GM12878 (cell line): ENCODE measurements at regions not wholly inside any gene's neighbourhood (a gene's known extent, or its start where the extent isn't known, plus 50 kb on each side); places are given as distances from the start of the nearest gene placed in this dataset.

ENCODE experiments used
- ATAC-seq: fragments of 200-7000 bp; cut with Tn5 transposase; 3 replicates; pipeline ENCODE4 v1.9.1; 2020; ENCODE audit warnings: mild to moderate bottlenecking, moderate library complexity
- BruUV-seq: library from RNA; stranded (reverse); fragments of 400-500 nt; replicated peaks from 2 replicates; lab custom pipeline; 2021; lab: Mats Ljungman, UMichigan
- CTCF ChIA-PET: fragments of 300-600 bp; sonication (Branson Sonifier 250); formaldehyde crosslinking; extraction: SDS; loops from one replicate; lab custom pipeline; 2021; ENCODE audit warnings: inconsistent platforms; lab: Yijun Ruan, JAX
- POLR2A ChIA-PET: fragments of 350-600 bp; formaldehyde crosslinking; extraction: SDS; loops from one replicate; lab custom pipeline; 2021; ENCODE audit warnings: inconsistent platforms; lab: Charles Lee
- RAD21 ChIA-PET: fragments of 300-600 bp; sonication (Branson Sonifier 250); formaldehyde crosslinking; loops from one replicate; lab custom pipeline; 2023; ENCODE audit warnings: antibody characterized with exemption; ENCODE audit not compliant: unreplicated experiment; lab: Charles Lee
- SMC1A ChIA-PET: fragments of 300-600 bp; sonication (Branson Sonifier 250); formaldehyde crosslinking; loops from one replicate; lab custom pipeline; 2023; ENCODE audit not compliant: unreplicated experiment, uncharacterized antibody; lab: Charles Lee
- DNase-seq: peaks from one replicate; pipeline ENCODE4 v3.0.0-alpha.2; 2011; ENCODE audit warnings: low read depth, low spot score
- FAIRE-seq: peaks from 3 replicates; lab custom pipeline; 2011; peaks lifted over from hg19 to GRCh38; lab: Jason Lieb, UNC
- H2AFZ ChIP-seq: 2 replicates; pipeline ENCODE4 v1.6.0; 2011; ENCODE audit warnings: low read depth, low read length, control low read depth; ENCODE audit not compliant: control insufficient read depth
- H3K27ac ChIP-seq: 2 replicates; pipeline ENCODE4 v1.5.1; 2011; ENCODE audit warnings: control low read depth; ENCODE audit not compliant: control insufficient read depth, insufficient read depth
- H3K27me3 ChIP-seq, 2 experiments: replicated peaks in 1 of 2; 2 replicates each; pipeline versions ENCODE4 v1.6.0 to v1.6.1; 2011; ENCODE audit warnings: low read length in 1 of 2; ENCODE audit not compliant: control insufficient read depth in 2 of 2, insufficient read depth in 2 of 2
- H3K36me3 ChIP-seq, 2 experiments: 2 replicates each; pipeline ENCODE4 v1.5.1; 2011; ENCODE audit warnings: low read length in 1 of 2; ENCODE audit not compliant: control insufficient read depth in 2 of 2, insufficient read depth in 2 of 2
- H3K4me1 ChIP-seq: 2 replicates; pipeline ENCODE4 v1.6.1; 2011; ENCODE audit warnings: mild to moderate bottlenecking, low read length, moderate library complexity, mixed read lengths; ENCODE audit not compliant: control insufficient read depth, insufficient read depth
- H3K4me2 ChIP-seq: 2 replicates; pipeline ENCODE4 v1.6.0; 2011; ENCODE audit warnings: control low read depth; ENCODE audit not compliant: control insufficient read depth, insufficient read depth
- H3K4me3 ChIP-seq: fragments of 200-600 bp; sonication (generic); 2 replicates; pipeline ENCODE4 v1.5.1; 2016
- H3K79me2 ChIP-seq: 2 replicates; pipeline ENCODE4 v1.6.0; 2011; ENCODE audit warnings: low read length; ENCODE audit not compliant: control insufficient read depth, insufficient read depth
- H3K9ac ChIP-seq: 2 replicates; pipeline ENCODE4 v1.8.0; 2011; ENCODE audit warnings: low read length, control low read depth, mixed read lengths; ENCODE audit not compliant: control insufficient read depth, insufficient read depth
- H3K9me3 ChIP-seq: replicated peaks from 3 replicates; pipeline ENCODE4 v1.5.1; 2011; ENCODE audit warnings: mild to moderate bottlenecking, low read length; ENCODE audit not compliant: control insufficient read depth, insufficient read depth
- H4K20me1 ChIP-seq: 2 replicates; pipeline ENCODE4 v1.6.0; 2011; ENCODE audit not compliant: control insufficient read depth, insufficient read depth
- ATF3 ChIP-seq: IDR thresholded peaks from 2 replicates; pipeline ENCODE4 v1.6.1; 2011; ENCODE audit warnings: low read depth, mild to moderate bottlenecking, low read length, moderate library complexity, borderline replicate concordance; ENCODE audit errors: extremely low read depth
- BCL3 ChIP-seq: IDR thresholded peaks from 2 replicates; pipeline ENCODE4 v1.6.1; 2011; ENCODE audit warnings: borderline replicate concordance, low read depth, mild to moderate bottlenecking, moderate library complexity, low read length; ENCODE audit not compliant: insufficient read depth, poor library complexity, severe bottlenecking
- BHLHE40 ChIP-seq, 2 experiments: fragments of 450-650 bp in 1 of 2; IDR thresholded peaks; 2 replicates each; pipeline ENCODE4 v1.6.1; 2011 to 2017; ENCODE audit warnings: low read depth in 2 of 2, borderline replicate concordance in 1 of 2, improper control_type of control experiment in 1 of 2, low read length in 1 of 2, mild to moderate bottlenecking in 1 of 2
- GATAD2B ChIP-seq: fragments of 450-650 bp; conservative IDR thresholded peaks from 2 replicates; pipeline ENCODE4 v1.6.1; 2017; ENCODE audit warnings: low read depth, mild to moderate bottlenecking, moderate library complexity
- HDGF ChIP-seq: fragments of 450-650 bp; IDR thresholded peaks from 2 replicates; pipeline ENCODE4 v1.6.1; 2016; ENCODE audit warnings: antibody characterized with exemption
- KAT2A ChIP-seq: conservative IDR thresholded peaks from 2 replicates; pipeline ENCODE4 v1.6.1; 2011; ENCODE audit warnings: low read depth, low read length; ENCODE audit not compliant: control insufficient read depth
- NR2C2 ChIP-seq: IDR thresholded peaks from 2 replicates; pipeline ENCODE4 v1.6.1; 2011; ENCODE audit warnings: borderline replicate concordance, low read depth; ENCODE audit not compliant: control insufficient read depth, insufficient read length
- NRF1 ChIP-seq: conservative IDR thresholded peaks from 2 replicates; pipeline ENCODE4 v1.6.1; 2011; ENCODE audit warnings: mild to moderate bottlenecking, low read depth, low read length, improper control_type of control experiment
- PKNOX1 ChIP-seq: fragments of 450-650 bp; IDR thresholded peaks from 2 replicates; pipeline ENCODE4 v1.6.1; 2016; ENCODE audit warnings: mild to moderate bottlenecking
- PML ChIP-seq: IDR thresholded peaks from 2 replicates; pipeline ENCODE4 v1.6.1; 2012; ENCODE audit warnings: low read length, inconsistent platforms
- POLR2AphosphoS5 ChIP-seq: IDR thresholded peaks from 2 replicates; pipeline ENCODE4 v1.6.1; 2011; ENCODE audit warnings: mild to moderate bottlenecking, low read length, inconsistent platforms
- YBX1 ChIP-seq: fragments of 450-650 bp; IDR thresholded peaks from 2 replicates; pipeline ENCODE4 v1.6.1; 2016; ENCODE audit warnings: antibody characterized with exemption
- ZZZ3 ChIP-seq: IDR thresholded peaks from 2 replicates; pipeline ENCODE4 v1.6.1; 2011; ENCODE audit warnings: low read depth; ENCODE audit not compliant: control insufficient read depth, insufficient read length
- in situ Hi-C: fragments of 300-500 bp; cut with MboI; formaldehyde crosslinking; loops from 9 replicates; pipeline ENCODE4 v1.14.3; 2018; ENCODE audit warnings: mixed read lengths
- intact Hi-C: fragments of 100-400 bp; cut with micrococcal nuclease; formaldehyde crosslinking; loops from one replicate; pipeline ENCODE4 v1.14.2; 2022; ENCODE audit not compliant: unreplicated experiment
- TF ChIP-seq, protein P1 (sequence below): fragments of 450-650 bp; IDR thresholded peaks from 2 replicates; pipeline ENCODE4 v1.6.1; 2016; ENCODE audit warnings: mild to moderate bottlenecking
- TF ChIP-seq, protein P2 (sequence below): IDR thresholded peaks from 2 replicates; pipeline ENCODE4 v1.6.1; 2011; ENCODE audit warnings: low read depth, low read length, improper control_type of control experiment, borderline replicate concordance

DNA sequence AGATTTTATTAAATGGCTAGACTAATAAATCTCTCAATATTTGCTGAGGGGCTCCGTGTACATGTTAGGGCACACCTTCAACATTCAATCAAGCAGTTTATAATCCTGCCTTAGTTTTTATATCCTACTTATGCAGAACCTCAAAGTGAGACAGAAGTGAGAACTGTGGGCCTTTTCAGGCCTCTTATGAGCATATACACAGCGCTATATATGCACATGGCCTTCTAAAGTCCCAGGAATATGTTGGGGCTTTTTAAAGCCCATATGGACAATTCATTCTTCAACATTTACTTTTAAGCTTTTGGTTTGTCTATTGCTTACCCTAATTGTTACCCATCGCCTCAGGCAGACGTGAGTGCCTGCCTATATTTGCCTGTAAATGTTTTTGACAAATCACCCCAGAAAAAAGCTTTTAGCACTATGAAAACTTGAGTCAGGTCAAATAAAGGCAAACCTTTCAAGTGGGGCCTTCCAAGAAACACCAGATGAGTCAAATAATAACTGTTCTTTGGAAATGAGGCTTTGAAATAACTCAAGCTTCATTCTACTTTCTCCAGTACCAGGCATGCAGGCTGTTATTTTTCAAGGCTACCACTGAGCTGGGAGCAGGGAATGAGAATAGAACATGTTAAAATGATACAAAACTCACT is 58.2 kb downstream of the ESM1 start (continued):
- TF ChIP-seq ZZZ3 = no peak
- TF ChIP-seq, protein P1, sequence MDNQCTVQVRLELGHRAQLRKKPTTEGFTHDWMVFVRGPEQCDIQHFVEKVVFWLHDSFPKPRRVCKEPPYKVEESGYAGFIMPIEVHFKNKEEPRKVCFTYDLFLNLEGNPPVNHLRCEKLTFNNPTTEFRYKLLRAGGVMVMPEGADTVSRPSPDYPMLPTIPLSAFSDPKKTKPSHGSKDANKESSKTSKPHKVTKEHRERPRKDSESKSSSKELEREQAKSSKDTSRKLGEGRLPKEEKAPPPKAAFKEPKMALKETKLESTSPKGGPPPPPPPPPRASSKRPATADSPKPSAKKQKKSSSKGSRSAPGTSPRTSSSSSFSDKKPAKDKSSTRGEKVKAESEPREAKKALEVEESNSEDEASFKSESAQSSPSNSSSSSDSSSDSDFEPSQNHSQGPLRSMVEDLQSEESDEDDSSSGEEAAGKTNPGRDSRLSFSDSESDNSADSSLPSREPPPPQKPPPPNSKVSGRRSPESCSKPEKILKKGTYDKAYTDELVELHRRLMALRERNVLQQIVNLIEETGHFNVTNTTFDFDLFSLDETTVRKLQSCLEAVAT = no peak
- TF ChIP-seq PKNOX1 = no peak
- no peak for TF ChIP-seq YBX1
- TF ChIP-seq POLR2AphosphoS5 = no peak
- no peak for TF ChIP-seq NRF1

GRCh38 chr5:54924487-54924886 is 60.9 kb downstream of the ESM1 start:
- Histone ChIP-seq H3K4me1 (no peaks in the 10 kb centered on the region), H3K79me2 (no peaks in the 10 kb centered on the region), H3K4me2 (no peak overlapping the region), H3K9ac (no peak overlapping the region), H3K27me3 (no peaks in the 10 kb centered on the region; a peak in 1 of 4 replicates), H3K36me3 (no peaks in the 10 kb centered on the region), H2AFZ (no peak overlapping the region), H3K27ac (no peak overlapping the region), H4K20me1 (no peaks in the 10 kb centered on the region), H3K4me3 (no peak overlapping the region), H3K9me3 (peaks cover 4% of the 10 kb centered on the region; the same call in 2 of the 3 replicates)
- DNase-seq = no peak
- SMC1A ChIA-PET = interaction anchor here (0.8 kb wide), 1 partner anchor 234 kb away, joined by 3 read pairs; no protein-coding TSS in a partner anchor
- no peak for ATAC-seq
- FAIRE-seq = no peak
- CTCF ChIA-PET = interaction anchor here (1.8 kb wide), 1 partner anchor 19 kb away, joined by 5 read pairs; no protein-coding TSS in a partner anchor
- in situ Hi-C loops (no loop called here), intact Hi-C loops (no loop called here)
- RAD21 ChIA-PET = no interaction called here
- POLR2A ChIA-PET = no interaction called here
- no TSS peak for BruUV-seq
- TF ChIP-seq HDGF = no peak
- TF ChIP-seq PML = no peak
- TF ChIP-seq PKNOX1 = no peak
- no peak for TF ChIP-seq KAT2A
- TF ChIP-seq BCL3 = no peak
- TF ChIP-seq, protein P2, sequence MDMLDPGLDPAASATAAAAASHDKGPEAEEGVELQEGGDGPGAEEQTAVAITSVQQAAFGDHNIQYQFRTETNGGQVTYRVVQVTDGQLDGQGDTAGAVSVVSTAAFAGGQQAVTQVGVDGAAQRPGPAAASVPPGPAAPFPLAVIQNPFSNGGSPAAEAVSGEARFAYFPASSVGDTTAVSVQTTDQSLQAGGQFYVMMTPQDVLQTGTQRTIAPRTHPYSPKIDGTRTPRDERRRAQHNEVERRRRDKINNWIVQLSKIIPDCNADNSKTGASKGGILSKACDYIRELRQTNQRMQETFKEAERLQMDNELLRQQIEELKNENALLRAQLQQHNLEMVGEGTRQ = no peak
- TF ChIP-seq ATF3 = no peak
- no peak for TF ChIP-seq BHLHE40 (IDR thresholded peaks at IDR 0.05; ENCODE audit: borderline replicate concordance in 1 of 2, low read depth in 2 of 2, low read length in 1 of 2)
- TF ChIP-seq GATAD2B = no peak
- no peak for TF ChIP-seq NR2C2
